HG03565 (cell line): ENCODE measurements at regions not wholly inside any gene's neighbourhood (a gene's known extent, or its start where the extent isn't known, plus 50 kb on each side); places are given as distances from the start of the nearest gene placed in this dataset.

Experiments used
- ATAC-seq: cut with Tn5 transposase; IDR thresholded peaks from one replicate; pipeline ENCODE4 v1.9.1; 2021; ENCODE audit warnings: mild to moderate bottlenecking, moderate library complexity; ENCODE audit not compliant: unreplicated experiment

GRCh38 chrX:104310090-104310489 lies 55.4 kb upstream of the ESX1 start:
- no peak for ATAC-seq

- ATAC-seq = no peak
Measured at GRCh38 chrX:104309169-104309568, 54.4 kb upstream of the ESX1 start.

GRCh38 chrX:104307341-104307740 lies 52.6 kb upstream of the ESX1 start:
- no peak for ATAC-seq

- no peak for ATAC-seq
Measured at GRCh38 chrX:104306180-104306579, 51.4 kb upstream of the ESX1 start.
